PC-3 (cell line): ENCODE measurements at regions not wholly inside any gene's neighbourhood (a gene's known extent, or its start where the extent isn't known, plus 50 kb on each side); places are given as distances from the start of the nearest gene placed in this dataset.

Experiments
- CTCF ChIP-seq: fragments of 300-600 bp; sonication (generic); conservative IDR thresholded peaks from 2 replicates; pipeline ENCODE4 v1.5.1; 2017; ENCODE audit warnings: antibody characterized with exemption, low read depth, mild to moderate bottlenecking, low read length
- EZH2phosphoT487 ChIP-seq: fragments of 300-600 bp; sonication (generic); IDR thresholded peaks from 2 replicates; pipeline ENCODE4 v1.6.1; 2018; ENCODE audit warnings: mild to moderate bottlenecking, antibody characterized with exemption, low read length, borderline replicate concordance

- TF ChIP-seq CTCF (no peak), EZH2phosphoT487 (no peak)
Observed at GRCh38 chr13:34507630-34508029, 434.4 kb upstream of the NBEA start.
